ENCODE measurements at regions not wholly inside any gene's neighbourhood (a gene's known extent, or its start where the extent isn't known, plus 50 kb on each side); places are given as distances from the start of the nearest gene placed in this dataset.

GRCh38 chr2:117126656-117127055 lies 687.8 kb upstream of the DDX18 start:
- Histone ChIP-seq H3K79me2 (ENCODE audit: low read length) (no peaks in the 10 kb centered on the region), H3K27ac (ENCODE audit: low read length) (no peak overlapping the region), H3K36me3 (ENCODE audit: low read depth, low read length) (no peaks in the 10 kb centered on the region), H3K9me3 (ENCODE audit: low read length) (peaks cover 6% of the 10 kb centered on the region; the same call in 1 of the 2 replicates), H2AFZ (ENCODE audit: low read length) (no peak overlapping the region), H3K4me2 (ENCODE audit: low read length) (no peak overlapping the region), H4K20me1 (ENCODE audit: low read length) (no peaks in the 10 kb centered on the region), H3K9me2 (replicated peaks; ENCODE audit: low read length) (no peaks in the 10 kb centered on the region), H3K9ac (ENCODE audit: low read length) (no peak overlapping the region), H3K4me3 (ENCODE audit: low read length) (no peak overlapping the region), H3K27me3 (ENCODE audit: low read length) (no peaks in the 10 kb centered on the region), H3K4me1 (ENCODE audit: insufficient read depth, low read length) (no peaks in the 10 kb centered on the region), H3F3A (ENCODE audit: low read length, unreplicated experiment) (no peaks in the 10 kb centered on the region)
- no TSS peak for BruUV-seq (replicated peaks)
- ChIA-PET POLR2A (ENCODE audit: unreplicated experiment) (no interaction called here), CTCF (no interaction called here)
- intact Hi-C loops (cut with micrococcal nuclease), result no loop called here
- DNase-seq, result no peak
- ATAC-seq, result no peak
- no peak for TF ChIP-seq EZH2 (IDR thresholded peaks at IDR 0.05; ENCODE audit: low read length, unreplicated experiment)
- no peak for TF ChIP-seq EZH2phosphoT487 (IDR thresholded peaks at IDR 0.05; ENCODE audit: borderline replicate concordance, low read length)
- no peak for TF ChIP-seq CTCF (conservative IDR thresholded peaks at IDR 0.05; ENCODE audit: low read depth, low read length)

GRCh38 chr2:117127680-117128079 lies 686.8 kb upstream of the DDX18 start:
- POLR2A ChIA-PET (ENCODE audit: unreplicated experiment), result no interaction called here
- Histone ChIP-seq H3K27me3 (ENCODE audit: low read length) (no peaks in the 10 kb centered on the region), H3K4me1 (ENCODE audit: insufficient read depth, low read length) (no peaks in the 10 kb centered on the region), H3K36me3 (ENCODE audit: low read depth, low read length) (no peaks in the 10 kb centered on the region), H3K79me2 (ENCODE audit: low read length) (no peaks in the 10 kb centered on the region), H4K20me1 (ENCODE audit: low read length) (no peaks in the 10 kb centered on the region), H3K27ac (ENCODE audit: low read length) (no peak overlapping the region), H3K9me2 (replicated peaks; ENCODE audit: low read length) (no peaks in the 10 kb centered on the region), H2AFZ (ENCODE audit: low read length) (no peak overlapping the region), H3K4me3 (ENCODE audit: low read length) (no peak overlapping the region), H3F3A (ENCODE audit: low read length, unreplicated experiment) (no peaks in the 10 kb centered on the region), H3K9me3 (ENCODE audit: low read length) (peaks cover 6% of the 10 kb centered on the region; the same call in 1 of the 2 replicates), H3K9ac (ENCODE audit: low read length) (no peak overlapping the region), H3K4me2 (ENCODE audit: low read length) (no peak overlapping the region)
- CTCF ChIA-PET, result no interaction called here
- TF ChIP-seq EZH2phosphoT487 (IDR thresholded peaks at IDR 0.05; ENCODE audit: borderline replicate concordance, low read length) (no peak), CTCF (conservative IDR thresholded peaks at IDR 0.05; ENCODE audit: low read depth, low read length) (no peak), EZH2 (IDR thresholded peaks at IDR 0.05; ENCODE audit: low read length, unreplicated experiment) (no peak)
- DNase-seq (no peak), ATAC-seq (no peak)
- intact Hi-C loops (cut with micrococcal nuclease), result no loop called here
- BruUV-seq (replicated peaks), result no TSS peak

GRCh38 chr2:117128461-117128860 lies 686.0 kb upstream of the DDX18 start:
- intact Hi-C loops (cut with micrococcal nuclease), result no loop called here
- TF ChIP-seq CTCF (conservative IDR thresholded peaks at IDR 0.05; ENCODE audit: low read depth, low read length) (no peak), EZH2phosphoT487 (IDR thresholded peaks at IDR 0.05; ENCODE audit: borderline replicate concordance, low read length) (no peak), EZH2 (IDR thresholded peaks at IDR 0.05; ENCODE audit: low read length, unreplicated experiment) (no peak)
- ChIA-PET CTCF (no interaction called here), POLR2A (ENCODE audit: unreplicated experiment) (no interaction called here)
- no peaks in the 10 kb centered on the region for H3K9me2 ChIP-seq (replicated peaks; ENCODE audit: low read length)
- H4K20me1 ChIP-seq (ENCODE audit: low read length), result no peaks in the 10 kb centered on the region
- ATAC-seq, result no peak
- H3K27ac ChIP-seq (ENCODE audit: low read length), result no peak overlapping the region
- H2AFZ ChIP-seq (ENCODE audit: low read length), result no peak overlapping the region
- DNase-seq, result no peak
- no peaks in the 10 kb centered on the region for H3K79me2 ChIP-seq (ENCODE audit: low read length)
- no TSS peak for BruUV-seq (replicated peaks)
- no peaks in the 10 kb centered on the region for H3K27me3 ChIP-seq (ENCODE audit: low read length)
- H3K9ac ChIP-seq (ENCODE audit: low read length), result no peak overlapping the region
- H3K4me1 ChIP-seq (ENCODE audit: insufficient read depth, low read length), result no peaks in the 10 kb centered on the region
- H3K36me3 ChIP-seq (ENCODE audit: low read depth, low read length), result no peaks in the 10 kb centered on the region
- H3F3A ChIP-seq (ENCODE audit: low read length, unreplicated experiment), result no peaks in the 10 kb centered on the region
- no peak overlapping the region for H3K4me2 ChIP-seq (ENCODE audit: low read length)
- H3K4me3 ChIP-seq (ENCODE audit: low read length), result no peak overlapping the region
- peaks cover 1% of the 10 kb centered on the region; the same call in 1 of the 2 replicates for H3K9me3 ChIP-seq (ENCODE audit: low read length)

Data from PC-3 (cell line).